GM23338 (cell line): ENCODE measurements at regions not wholly inside any gene's neighbourhood (a gene's known extent, or its start where the extent isn't known, plus 50 kb on each side); places are given as distances from the start of the nearest gene placed in this dataset.

Experiments
- ATAC-seq: fragments of 200-7000 bp; cut with Tn5 transposase; 3 replicates; pipeline ENCODE4 v1.9.1; 2020
- DNase-seq: peaks from one replicate; pipeline ENCODE4 v3.0.0-alpha.2; 2015; ENCODE audit warnings: low spot score
- H2AFZ ChIP-seq: fragments of 200-600 bp; sonication (generic); 2 replicates; pipeline ENCODE4 v1.8.0; 2016; ENCODE audit warnings: antibody characterized with exemption, mild to moderate bottlenecking, moderate library complexity
- H3F3A ChIP-seq: fragments of 200-600 bp; sonication (generic); replicated peaks from 2 replicates; pipeline ENCODE4 v1.8.0; 2017; ENCODE audit warnings: antibody characterized with exemption, mixed run types, low read depth
- H3K27ac ChIP-seq: fragments of 200-600 bp; sonication (generic); 2 replicates; pipeline ENCODE4 v1.6.1; 2016; ENCODE audit warnings: low read depth
- H3K27me3 ChIP-seq: fragments of 200-600 bp; sonication (generic); 2 replicates; pipeline ENCODE4 v1.8.0; 2016; ENCODE audit warnings: mild to moderate bottlenecking, mixed run types, moderate library complexity; ENCODE audit not compliant: insufficient read depth
- H3K36me3 ChIP-seq: fragments of 200-600 bp; sonication (generic); 2 replicates; pipeline ENCODE4 v1.8.0; 2016; ENCODE audit warnings: mild to moderate bottlenecking; ENCODE audit not compliant: insufficient read depth
- H3K4me1 ChIP-seq: fragments of 200-600 bp; sonication (generic); 2 replicates; pipeline ENCODE4 v1.8.0; 2016; ENCODE audit warnings: mild to moderate bottlenecking, moderate library complexity; ENCODE audit not compliant: insufficient read depth
- H3K4me2 ChIP-seq: fragments of 200-600 bp; sonication (generic); 2 replicates; pipeline ENCODE4 v1.7.1; 2017; ENCODE audit warnings: mixed run types
- H3K4me3 ChIP-seq: fragments of 200-600 bp; sonication (generic); 2 replicates; pipeline ENCODE4 v1.6.1; 2016; ENCODE audit warnings: mixed run types
- H3K79me2 ChIP-seq: fragments of 200-600 bp; sonication (generic); replicated peaks from 2 replicates; pipeline ENCODE4 v1.8.0; 2017; ENCODE audit warnings: mild to moderate bottlenecking; ENCODE audit not compliant: insufficient read depth
- H3K9me2 ChIP-seq: fragments of 200-600 bp; sonication (generic); 2 replicates; pipeline ENCODE4 v1.8.0; 2017; ENCODE audit not compliant: insufficient read depth
- H4K20me1 ChIP-seq: fragments of 200-600 bp; sonication (generic); replicated peaks from 2 replicates; pipeline ENCODE4 v1.8.0; 2017; ENCODE audit warnings: mild to moderate bottlenecking; ENCODE audit not compliant: insufficient read depth
- H3K27ac Mint-ChIP-seq: 2 replicates; pipeline ENCODE4 v1.8.0; 2020; ENCODE audit warnings: inconsistent platforms, mild to moderate bottlenecking, moderate library complexity, mixed read lengths
- H3K27me3 Mint-ChIP-seq: 3 replicates; pipeline ENCODE4 v1.8.0; 2022; ENCODE audit warnings: low read depth, mild to moderate bottlenecking, moderate library complexity, mixed read lengths, inconsistent platforms; ENCODE audit not compliant: insufficient read depth, poor library complexity
- H3K36me3 Mint-ChIP-seq: 3 replicates; pipeline ENCODE4 v1.8.0; 2021; ENCODE audit warnings: low read depth, mild to moderate bottlenecking, inconsistent platforms, moderate library complexity, mixed read lengths
- H3K4me1 Mint-ChIP-seq: 3 replicates; pipeline ENCODE4 v1.8.0; 2020; ENCODE audit warnings: mild to moderate bottlenecking, inconsistent platforms, mixed read lengths
- H3K4me3 Mint-ChIP-seq: 3 replicates; pipeline ENCODE4 v1.8.0; 2021; ENCODE audit warnings: moderate library complexity, mild to moderate bottlenecking, inconsistent platforms, mixed read lengths
- H3K9me3 Mint-ChIP-seq: 3 replicates; pipeline ENCODE4 v1.8.0; 2020; ENCODE audit warnings: moderate library complexity, mild to moderate bottlenecking, inconsistent platforms, mixed read lengths
- EZH2phosphoT487 ChIP-seq: fragments of 200-600 bp; sonication (generic); IDR thresholded peaks from one replicate; pipeline ENCODE4 v1.8.1; 2018; ENCODE audit warnings: antibody characterized with exemption; ENCODE audit not compliant: unreplicated experiment
- JUNB ChIP-seq: IDR thresholded peaks from one replicate; pipeline ENCODE4 v1.6.1; 2016; ENCODE audit warnings: antibody characterized with exemption; ENCODE audit not compliant: unreplicated experiment
- POLR2AphosphoS5 ChIP-seq: IDR thresholded peaks from 2 replicates; pipeline ENCODE4 v1.6.1; 2016; ENCODE audit warnings: antibody characterized with exemption, low read depth
- STAT1 ChIP-seq: IDR thresholded peaks from one replicate; pipeline ENCODE4 v1.6.1; 2016; ENCODE audit warnings: antibody characterized with exemption; ENCODE audit not compliant: unreplicated experiment
- ZNF114 ChIP-seq: fragments of 250-450 bp; sonication (Bioruptor Pico); IDR thresholded peaks from 2 replicates; pipeline ENCODE4 v1.5.0; 2020; ENCODE audit warnings: mild to moderate bottlenecking, moderate library complexity
- ZNF331 ChIP-seq: fragments of 250-450 bp; sonication (Bioruptor Pico); IDR thresholded peaks from 2 replicates; pipeline ENCODE4 v1.5.0; 2020; ENCODE audit warnings: low read depth, mild to moderate bottlenecking, moderate library complexity
- TF ChIP-seq, protein P1 (sequence below): fragments of 250-450 bp; sonication (Bioruptor Pico); IDR thresholded peaks from 2 replicates; pipeline ENCODE4 v1.5.0; 2020; ENCODE audit warnings: mild to moderate bottlenecking, moderate library complexity

GRCh38 chr18:7390731-7391492, 160.0 kb downstream of the LRRC30 start:
- H3K4me1 Mint-ChIP-seq: no peaks in the 10 kb centered on the region; the same call in none of the 3 replicates
- no peaks in the 10 kb centered on the region for H3K36me3 ChIP-seq
- H3K27me3 ChIP-seq: no peaks in the 10 kb centered on the region
- no peaks in the 10 kb centered on the region for H4K20me1 ChIP-seq
- no peak overlapping the region for H3K27ac Mint-ChIP-seq
- ATAC-seq (no peak), DNase-seq (no peak)
- H3K27me3 Mint-ChIP-seq: no peaks in the 10 kb centered on the region
- no peak overlapping the region for H3K27ac ChIP-seq
- H3F3A ChIP-seq: no peaks in the 10 kb centered on the region
- H2AFZ ChIP-seq: no peak overlapping the region
- H3K4me1 ChIP-seq: peaks cover 7% of the 10 kb centered on the region
- no peak overlapping the region for H3K4me2 ChIP-seq
- no peaks in the 10 kb centered on the region for H3K9me2 ChIP-seq
- no peak for TF ChIP-seq STAT1
- H3K4me3 Mint-ChIP-seq: no peak overlapping the region
- H3K4me3 ChIP-seq: no peak overlapping the region
- H3K9me3 Mint-ChIP-seq: no peaks in the 10 kb centered on the region
- H3K36me3 Mint-ChIP-seq: no peaks in the 10 kb centered on the region
- no peaks in the 10 kb centered on the region for H3K79me2 ChIP-seq

GRCh38 chr18:7393080-7393479, 162.2 kb downstream of the LRRC30 start:
- no peaks in the 10 kb centered on the region for H3K9me3 Mint-ChIP-seq
- Histone ChIP-seq H3K36me3 (no peaks in the 10 kb centered on the region), H3K4me2 (no peak overlapping the region), H3F3A (no peaks in the 10 kb centered on the region), H3K9me2 (no peaks in the 10 kb centered on the region), H3K4me1 (peaks cover 7% of the 10 kb centered on the region), H3K27ac (no peak overlapping the region), H3K79me2 (no peaks in the 10 kb centered on the region), H3K27me3 (no peaks in the 10 kb centered on the region), H3K4me3 (no peak overlapping the region), H2AFZ (0 out of 2 replicates have a peak overlapping the region, but pooled peaks have one; percentile 28), H4K20me1 (no peaks in the 10 kb centered on the region)
- no peaks in the 10 kb centered on the region for H3K27me3 Mint-ChIP-seq
- TF ChIP-seq STAT1 (no peak), ZNF114 (CRISPR knock-in tag) (no peak)
- no peak overlapping the region for H3K4me3 Mint-ChIP-seq
- ATAC-seq: no peak
- H3K4me1 Mint-ChIP-seq: no peaks in the 10 kb centered on the region; the same call in none of the 3 replicates
- no peak for DNase-seq
- H3K36me3 Mint-ChIP-seq: no peaks in the 10 kb centered on the region
- H3K27ac Mint-ChIP-seq: no peak overlapping the region; the same call in 1 of the 2 replicates

- Histone ChIP-seq H3K36me3 (no peaks in the 10 kb centered on the region), H3F3A (no peaks in the 10 kb centered on the region), H3K9me2 (no peaks in the 10 kb centered on the region), H3K27me3 (no peaks in the 10 kb centered on the region), H3K4me2 (no peak overlapping the region), H3K4me1 (peaks cover 7% of the 10 kb centered on the region), H3K27ac (no peak overlapping the region), H2AFZ (peak overlapping the region; percentile 72), H3K4me3 (no peak overlapping the region), H4K20me1 (no peaks in the 10 kb centered on the region), H3K79me2 (no peaks in the 10 kb centered on the region)
- ATAC-seq (no peak), DNase-seq (no peak)
- no peaks in the 10 kb centered on the region for H3K9me3 Mint-ChIP-seq
- H3K4me1 Mint-ChIP-seq: no peaks in the 10 kb centered on the region; the same call in none of the 3 replicates
- H3K4me3 Mint-ChIP-seq: no peak overlapping the region
- H3K27me3 Mint-ChIP-seq: no peaks in the 10 kb centered on the region
- no peak overlapping the region for H3K27ac Mint-ChIP-seq
- no peaks in the 10 kb centered on the region for H3K36me3 Mint-ChIP-seq
- TF ChIP-seq JUNB (no peak), ZNF331 (CRISPR knock-in tag) (no peak), EZH2phosphoT487 (no peak), ZNF114 (CRISPR knock-in tag) (no peak), POLR2AphosphoS5 (no peak), STAT1 (no peak)
- TF ChIP-seq, protein P1, sequence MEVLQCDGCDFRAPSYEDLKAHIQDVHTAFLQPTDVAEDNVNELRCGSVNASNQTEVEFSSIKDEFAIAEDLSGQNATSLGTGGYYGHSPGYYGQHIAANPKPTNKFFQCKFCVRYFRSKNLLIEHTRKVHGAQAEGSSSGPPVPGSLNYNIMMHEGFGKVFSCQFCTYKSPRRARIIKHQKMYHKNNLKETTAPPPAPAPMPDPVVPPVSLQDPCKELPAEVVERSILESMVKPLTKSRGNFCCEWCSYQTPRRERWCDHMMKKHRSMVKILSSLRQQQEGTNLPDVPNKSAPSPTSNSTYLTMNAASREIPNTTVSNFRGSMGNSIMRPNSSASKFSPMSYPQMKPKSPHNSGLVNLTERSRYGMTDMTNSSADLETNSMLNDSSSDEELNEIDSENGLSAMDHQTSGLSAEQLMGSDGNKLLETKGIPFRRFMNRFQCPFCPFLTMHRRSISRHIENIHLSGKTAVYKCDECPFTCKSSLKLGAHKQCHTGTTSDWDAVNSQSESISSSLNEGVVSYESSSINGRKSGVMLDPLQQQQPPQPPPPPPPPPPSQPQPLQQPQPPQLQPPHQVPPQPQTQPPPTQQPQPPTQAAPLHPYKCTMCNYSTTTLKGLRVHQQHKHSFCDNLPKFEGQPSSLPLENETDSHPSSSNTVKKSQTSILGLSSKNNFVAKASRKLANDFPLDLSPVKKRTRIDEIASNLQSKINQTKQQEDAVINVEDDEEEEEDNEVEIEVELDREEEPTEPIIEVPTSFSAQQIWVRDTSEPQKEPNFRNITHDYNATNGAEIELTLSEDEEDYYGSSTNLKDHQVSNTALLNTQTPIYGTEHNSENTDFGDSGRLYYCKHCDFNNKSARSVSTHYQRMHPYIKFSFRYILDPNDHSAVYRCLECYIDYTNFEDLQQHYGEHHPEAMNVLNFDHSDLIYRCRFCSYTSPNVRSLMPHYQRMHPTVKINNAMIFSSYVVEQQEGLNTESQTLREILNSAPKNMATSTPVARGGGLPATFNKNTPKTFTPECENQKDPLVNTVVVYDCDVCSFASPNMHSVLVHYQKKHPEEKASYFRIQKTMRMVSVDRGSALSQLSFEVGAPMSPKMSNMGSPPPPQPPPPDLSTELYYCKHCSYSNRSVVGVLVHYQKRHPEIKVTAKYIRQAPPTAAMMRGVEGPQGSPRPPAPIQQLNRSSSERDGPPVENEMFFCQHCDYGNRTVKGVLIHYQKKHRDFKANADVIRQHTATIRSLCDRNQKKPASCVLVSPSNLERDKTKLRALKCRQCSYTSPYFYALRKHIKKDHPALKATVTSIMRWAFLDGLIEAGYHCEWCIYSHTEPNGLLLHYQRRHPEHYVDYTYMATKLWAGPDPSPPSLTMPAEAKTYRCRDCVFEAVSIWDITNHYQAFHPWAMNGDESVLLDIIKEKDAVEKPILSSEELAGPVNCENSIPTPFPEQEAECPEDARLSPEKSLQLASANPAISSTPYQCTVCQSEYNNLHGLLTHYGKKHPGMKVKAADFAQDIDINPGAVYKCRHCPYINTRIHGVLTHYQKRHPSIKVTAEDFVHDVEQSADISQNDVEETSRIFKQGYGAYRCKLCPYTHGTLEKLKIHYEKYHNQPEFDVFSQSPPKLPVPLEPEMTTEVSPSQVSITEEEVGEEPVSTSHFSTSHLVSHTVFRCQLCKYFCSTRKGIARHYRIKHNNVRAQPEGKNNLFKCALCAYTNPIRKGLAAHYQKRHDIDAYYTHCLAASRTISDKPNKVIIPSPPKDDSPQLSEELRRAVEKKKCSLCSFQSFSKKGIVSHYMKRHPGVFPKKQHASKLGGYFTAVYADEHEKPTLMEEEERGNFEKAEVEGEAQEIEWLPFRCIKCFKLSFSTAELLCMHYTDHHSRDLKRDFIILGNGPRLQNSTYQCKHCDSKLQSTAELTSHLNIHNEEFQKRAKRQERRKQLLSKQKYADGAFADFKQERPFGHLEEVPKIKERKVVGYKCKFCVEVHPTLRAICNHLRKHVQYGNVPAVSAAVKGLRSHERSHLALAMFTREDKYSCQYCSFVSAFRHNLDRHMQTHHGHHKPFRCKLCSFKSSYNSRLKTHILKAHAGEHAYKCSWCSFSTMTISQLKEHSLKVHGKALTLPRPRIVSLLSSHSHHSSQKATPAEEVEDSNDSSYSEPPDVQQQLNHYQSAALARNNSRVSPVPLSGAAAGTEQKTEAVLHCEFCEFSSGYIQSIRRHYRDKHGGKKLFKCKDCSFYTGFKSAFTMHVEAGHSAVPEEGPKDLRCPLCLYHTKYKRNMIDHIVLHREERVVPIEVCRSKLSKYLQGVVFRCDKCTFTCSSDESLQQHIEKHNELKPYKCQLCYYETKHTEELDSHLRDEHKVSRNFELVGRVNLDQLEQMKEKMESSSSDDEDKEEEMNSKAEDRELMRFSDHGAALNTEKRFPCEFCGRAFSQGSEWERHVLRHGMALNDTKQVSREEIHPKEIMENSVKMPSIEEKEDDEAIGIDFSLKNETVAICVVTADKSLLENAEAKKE: no peak
These were observed 163.3 kb downstream of the LRRC30 start for GRCh38 chr18:7394050-7394659.
